ENCODE measurements at regions not wholly inside any gene's neighbourhood (a gene's known extent, or its start where the extent isn't known, plus 50 kb on each side); places are given as distances from the start of the nearest gene placed in this dataset.

DNA sequence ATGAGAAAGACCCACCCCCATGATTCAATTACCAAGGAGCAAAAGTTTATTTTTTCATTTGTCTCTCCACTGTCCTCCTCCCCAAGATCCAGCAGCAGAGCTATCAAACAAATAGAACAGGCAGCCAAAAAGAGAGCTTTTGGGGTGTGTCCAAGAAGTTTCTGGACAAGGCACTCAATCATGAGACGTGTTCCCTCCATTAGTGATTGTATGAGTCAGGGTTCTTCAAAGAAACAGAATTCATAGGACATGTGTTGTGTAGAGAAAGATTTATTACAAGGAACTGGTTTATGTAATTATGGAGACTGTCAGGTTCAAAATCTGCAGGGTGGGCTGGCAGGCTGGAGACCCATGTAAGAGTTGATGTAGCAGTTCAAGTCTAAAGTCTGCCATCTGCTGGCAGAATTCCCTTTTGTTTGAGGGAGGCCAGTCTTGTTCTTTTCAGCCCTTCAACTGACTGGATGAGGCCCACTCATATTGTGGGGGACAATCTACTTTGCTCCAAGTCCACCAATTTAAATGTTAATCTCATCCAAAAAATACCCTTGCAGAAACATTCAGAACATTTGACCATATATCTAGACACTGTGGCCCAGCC, 248.1 kb upstream of the OPRM1 start:
- no peak for DNase-seq (ENCODE audit: low spot score)

DNA sequence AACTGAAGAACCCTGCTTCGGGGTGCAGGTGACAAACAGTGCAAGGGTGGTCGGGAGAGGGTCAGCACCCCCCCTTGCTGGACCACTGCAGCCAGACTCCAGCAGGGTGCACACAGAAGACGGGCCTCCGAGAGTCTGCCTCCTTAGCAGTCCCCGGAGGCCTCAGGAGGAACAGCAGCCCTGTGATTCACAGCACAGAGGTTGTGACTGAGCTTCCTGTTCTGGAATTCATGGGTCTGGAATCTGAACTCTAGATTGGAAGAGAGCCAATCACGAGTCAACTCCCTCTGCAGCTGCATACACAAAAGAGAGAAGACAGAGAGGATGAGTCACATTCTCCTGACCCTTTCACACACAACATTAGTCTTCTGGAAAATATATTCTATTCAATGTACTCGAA, 249.0 kb upstream of the OPRM1 start:
- DNase-seq (ENCODE audit: low spot score): no peak

DNA sequence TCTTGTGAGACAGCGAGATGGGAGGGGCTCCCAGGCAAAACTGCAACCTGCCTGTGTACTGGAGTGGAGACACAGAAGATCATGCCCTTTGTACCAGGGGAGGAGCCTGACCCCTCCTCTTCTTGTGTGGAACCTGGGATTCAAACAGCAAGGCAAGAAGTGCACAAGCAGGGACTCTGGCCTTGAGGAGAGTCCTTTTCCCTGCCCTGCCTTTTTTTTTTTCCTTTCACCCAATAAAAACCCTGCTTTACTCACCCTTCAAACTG, 251.8 kb upstream of the OPRM1 start:
- DNase-seq (ENCODE audit: low spot score): no peak

DNA sequence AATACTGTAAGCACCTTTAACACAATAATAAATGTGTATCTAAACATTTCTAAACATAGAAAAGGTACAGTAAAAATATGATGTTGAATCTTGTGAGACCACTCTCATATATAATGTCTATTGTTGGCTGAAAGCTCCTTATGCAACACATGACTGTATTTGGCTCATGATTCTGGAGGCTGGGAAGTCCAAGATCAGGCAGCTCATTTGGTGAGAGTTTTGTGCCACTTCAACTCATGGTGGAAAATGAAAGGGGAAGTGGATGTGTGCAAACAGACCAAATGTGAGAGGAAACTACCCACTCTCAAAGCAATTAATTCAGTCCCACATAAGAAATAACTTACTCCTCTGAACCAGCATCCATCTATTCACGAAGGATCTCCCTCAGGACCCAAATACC, 257.7 kb upstream of the OPRM1 start:
- DNase-seq (ENCODE audit: low spot score): no peak

DNA sequence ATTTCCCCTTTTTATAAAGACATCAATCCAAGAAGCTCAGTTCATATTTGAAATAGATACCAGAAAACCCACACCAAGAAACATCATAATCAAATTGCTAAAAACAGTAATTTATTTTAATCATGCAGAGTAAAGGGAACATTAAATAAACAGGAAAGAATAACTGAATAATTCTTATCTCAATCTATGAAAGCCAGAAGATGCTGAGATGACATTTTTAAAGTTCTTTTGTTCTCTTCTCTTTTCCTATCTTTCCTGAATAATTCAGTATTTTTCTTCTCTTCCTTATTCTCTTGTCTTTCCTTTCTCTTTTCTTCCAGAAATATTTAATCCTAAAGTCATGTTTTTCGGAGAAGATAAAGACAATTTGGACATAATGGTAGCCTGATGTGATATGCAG, 259.0 kb upstream of the OPRM1 start:
- DNase-seq (ENCODE audit: low spot score): no peak

DNA sequence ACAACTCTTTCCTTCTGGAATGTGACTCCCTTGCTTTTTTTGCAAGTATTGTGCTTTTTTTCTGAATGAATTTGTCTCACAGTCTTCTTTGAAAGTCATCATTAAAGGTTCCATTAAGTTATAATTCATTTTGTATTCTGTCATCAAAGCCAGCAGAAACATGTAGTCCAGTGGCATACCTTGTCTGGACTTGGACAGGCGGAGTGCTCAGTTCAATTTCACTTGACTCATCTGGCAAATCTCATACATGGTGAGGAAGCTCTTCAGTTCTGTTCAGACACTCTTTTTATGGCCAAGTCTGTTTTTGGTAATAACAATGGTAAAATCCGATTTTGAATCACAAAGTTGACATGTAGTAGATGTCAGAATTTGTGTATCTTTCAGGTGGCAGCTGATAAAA, 260.8 kb upstream of the OPRM1 start:
- no peak for DNase-seq (ENCODE audit: low spot score)

DNA sequence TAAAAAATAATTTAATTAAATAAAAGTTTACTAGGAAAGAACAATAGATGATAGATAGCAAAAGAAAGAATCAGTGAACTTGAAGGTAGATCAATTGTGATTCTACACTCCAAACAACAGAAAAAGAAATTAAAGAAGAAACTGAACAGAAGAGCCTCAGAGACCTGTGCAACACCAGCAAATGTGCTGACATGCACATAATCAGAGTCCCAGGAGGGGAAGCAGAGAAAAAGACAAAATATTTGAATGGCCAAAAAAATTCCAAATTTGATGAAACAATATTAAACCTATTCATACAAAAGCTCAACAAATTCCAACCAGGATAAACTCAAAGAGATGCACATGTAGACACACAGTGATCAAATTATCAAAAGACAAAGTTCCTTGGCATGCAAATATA, 267.5 kb upstream of the OPRM1 start:
- no peak for DNase-seq (ENCODE audit: low spot score)

DNA sequence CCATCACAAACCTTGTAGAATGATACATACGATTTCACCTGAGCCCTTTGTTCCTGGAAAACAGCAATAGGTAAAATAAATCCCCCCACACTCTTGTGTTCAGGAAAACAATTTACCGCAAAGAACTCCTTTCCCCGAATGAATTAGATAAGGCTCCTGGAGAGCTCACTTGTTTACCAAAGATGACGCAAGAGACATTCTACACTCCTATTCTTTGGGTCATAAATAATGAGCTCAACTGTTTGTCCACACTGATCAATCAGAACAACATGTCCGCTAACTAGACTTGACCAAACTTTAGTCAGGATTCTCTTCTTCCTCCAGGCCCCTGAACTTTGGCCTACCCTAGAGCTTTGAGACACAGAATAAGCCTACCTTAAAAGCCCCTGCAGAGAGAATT, 271.9 kb upstream of the OPRM1 start:
- DNase-seq (ENCODE audit: low spot score): no peak

DNA sequence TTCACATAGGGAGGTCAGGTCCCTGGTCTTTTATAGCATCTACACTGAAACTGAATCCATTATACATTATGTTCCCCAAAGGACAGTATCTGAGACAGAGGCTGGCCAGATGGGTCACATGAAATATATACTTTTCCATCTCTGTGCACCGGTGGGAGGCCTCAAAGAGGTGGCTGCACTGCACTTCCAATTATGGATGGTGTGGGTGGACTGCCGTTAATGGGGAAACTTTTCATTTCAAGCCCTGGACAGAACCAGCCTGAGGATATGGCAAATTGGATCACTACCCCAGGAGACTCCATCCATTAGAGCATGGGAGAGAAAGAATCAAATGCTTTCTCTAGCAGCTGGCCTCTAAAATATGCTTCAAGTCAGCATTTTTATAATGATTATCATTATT, 280.5 kb upstream of the OPRM1 start:
- DNase-seq (ENCODE audit: low spot score): no peak

DNA sequence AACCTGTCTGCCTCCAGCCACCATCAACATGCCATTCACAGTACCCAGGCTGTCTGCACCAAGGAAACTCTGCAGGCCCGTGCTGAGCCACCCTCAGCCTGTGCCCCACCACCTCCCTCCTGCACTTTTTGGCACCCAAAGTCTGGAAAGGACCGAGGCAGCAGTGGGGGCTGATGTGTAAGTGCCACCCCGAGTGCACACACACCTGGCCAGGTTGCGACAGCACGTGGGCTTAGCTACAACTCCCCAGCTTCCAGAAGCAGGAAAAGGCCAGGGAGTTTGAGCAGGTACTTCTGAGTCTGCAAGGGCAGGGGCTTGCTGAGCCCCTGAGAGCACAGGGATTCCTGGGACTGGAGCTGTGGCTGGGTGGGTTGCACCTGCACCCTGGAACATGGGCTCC, 303.3 kb upstream of the OPRM1 start:
- no peak for DNase-seq (ENCODE audit: low spot score)

DNA sequence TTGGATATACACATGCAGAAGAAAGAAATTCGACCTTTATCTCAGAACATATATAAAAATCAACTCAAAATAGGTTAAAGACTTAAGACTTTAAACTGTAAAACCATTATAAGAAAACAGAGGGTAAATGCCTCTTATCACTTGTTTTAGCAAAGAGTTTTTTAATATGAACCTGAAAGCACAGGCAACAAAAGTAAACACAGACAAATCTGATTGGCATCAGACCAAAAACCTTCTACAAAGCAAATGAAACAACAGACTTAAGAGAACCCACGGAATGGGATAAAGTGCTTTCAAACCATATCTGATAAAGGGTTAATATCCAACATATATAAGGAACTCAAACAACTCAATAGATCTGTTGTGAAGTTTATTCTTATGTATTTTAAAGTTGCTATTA, 309.9 kb upstream of the OPRM1 start:
- DNase-seq (ENCODE audit: low spot score): no peak

DNA sequence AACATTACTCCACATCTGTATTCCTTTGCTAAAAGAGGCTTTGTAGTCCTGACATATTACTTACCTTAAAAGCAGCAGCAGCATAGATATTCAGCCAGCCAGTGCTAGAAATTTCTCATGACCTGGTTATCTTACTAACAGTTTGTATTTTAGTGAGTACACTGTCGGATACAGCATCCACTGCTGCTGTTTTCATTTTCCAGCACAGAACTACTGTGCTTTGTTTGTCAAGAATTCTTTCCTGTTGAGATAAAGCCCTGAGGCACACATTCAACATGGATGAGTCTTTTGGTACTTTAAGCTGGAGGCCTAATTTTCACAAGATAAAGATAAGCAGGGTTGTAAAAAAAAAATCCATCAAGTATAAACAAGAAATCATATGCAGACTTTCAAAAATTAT, 311.2 kb upstream of the OPRM1 start:
- no peak for DNase-seq (ENCODE audit: low spot score)

DNA sequence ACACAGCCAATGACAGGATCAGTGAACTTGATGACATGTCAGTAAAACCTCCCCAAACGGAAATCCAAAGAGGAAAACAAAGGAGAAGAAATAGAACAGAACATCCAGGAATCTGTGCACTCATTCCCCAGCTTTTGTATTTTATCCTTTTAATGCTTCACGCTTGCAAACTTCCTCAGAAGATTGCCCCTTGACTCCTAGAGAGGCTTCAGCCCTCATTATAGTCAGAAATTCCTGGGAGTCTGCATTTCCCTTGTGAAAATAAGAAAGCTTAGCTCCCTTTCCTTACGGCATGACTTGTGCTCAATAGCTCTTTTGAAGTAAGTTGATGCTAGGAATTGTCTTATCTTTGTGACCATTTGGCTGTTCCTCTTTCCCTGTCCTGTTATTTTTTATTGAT, 313.6 kb upstream of the OPRM1 start:
- DNase-seq (ENCODE audit: low spot score): no peak

DNA sequence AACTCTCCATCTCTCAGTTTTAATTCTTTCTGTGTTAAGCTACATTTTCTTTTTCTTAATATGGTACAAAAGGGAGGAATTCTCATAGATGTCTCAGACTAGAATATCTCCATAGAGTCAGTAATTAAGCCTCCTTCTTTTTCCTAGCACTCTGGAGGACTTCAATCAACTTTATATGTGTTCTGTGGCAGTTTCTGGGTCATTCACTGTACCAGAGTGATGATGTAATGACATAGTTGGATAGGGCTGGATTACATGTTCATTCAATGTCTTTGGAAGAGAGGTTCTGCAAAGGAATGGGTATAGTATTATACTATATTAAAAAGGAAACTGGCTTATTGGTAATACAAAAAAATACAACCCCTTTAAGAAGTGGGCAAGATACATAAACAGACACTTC, 318.3 kb upstream of the OPRM1 start:
- DNase-seq (ENCODE audit: low spot score): no peak

DNA sequence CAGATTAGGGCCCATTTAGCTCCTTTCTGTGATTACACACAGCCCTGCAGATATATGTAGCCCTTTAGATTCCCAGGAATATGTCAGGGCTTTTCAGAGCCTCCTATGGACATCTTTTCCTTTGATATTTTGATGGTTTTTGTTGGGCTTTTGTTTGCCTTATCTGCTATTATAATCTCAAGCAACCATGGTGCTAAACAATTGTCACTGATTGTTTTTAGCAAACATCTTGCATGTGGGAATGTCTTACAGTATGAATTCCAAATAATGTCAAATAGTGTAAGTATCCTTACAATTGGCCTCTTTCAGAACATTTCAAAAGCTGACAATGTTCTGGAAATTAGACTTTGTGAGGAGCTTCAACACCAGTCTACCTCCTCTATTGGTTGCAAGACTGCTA, 333.6 kb upstream of the OPRM1 start:
- DNase-seq (ENCODE audit: low spot score): no peak

DNA sequence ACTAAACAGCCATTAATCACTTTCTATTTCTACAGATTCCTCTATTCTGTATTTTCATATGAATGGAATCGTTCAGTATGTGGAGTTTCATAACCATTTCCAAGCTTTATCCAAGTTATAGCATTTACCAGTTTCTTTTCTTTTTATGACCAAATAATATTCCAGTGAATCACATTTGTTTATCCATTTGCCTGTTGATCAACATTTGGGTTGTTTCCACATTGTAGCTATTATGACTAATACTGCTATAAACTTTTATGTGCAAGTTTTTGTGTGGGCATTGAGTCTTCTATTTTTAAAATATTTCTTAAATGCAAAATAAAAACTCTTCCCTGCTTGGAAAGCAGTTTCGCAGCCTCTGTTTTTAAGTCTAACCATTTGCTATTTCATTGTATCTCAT, 336.4 kb upstream of the OPRM1 start:
- no peak for DNase-seq (ENCODE audit: low spot score)

DNA sequence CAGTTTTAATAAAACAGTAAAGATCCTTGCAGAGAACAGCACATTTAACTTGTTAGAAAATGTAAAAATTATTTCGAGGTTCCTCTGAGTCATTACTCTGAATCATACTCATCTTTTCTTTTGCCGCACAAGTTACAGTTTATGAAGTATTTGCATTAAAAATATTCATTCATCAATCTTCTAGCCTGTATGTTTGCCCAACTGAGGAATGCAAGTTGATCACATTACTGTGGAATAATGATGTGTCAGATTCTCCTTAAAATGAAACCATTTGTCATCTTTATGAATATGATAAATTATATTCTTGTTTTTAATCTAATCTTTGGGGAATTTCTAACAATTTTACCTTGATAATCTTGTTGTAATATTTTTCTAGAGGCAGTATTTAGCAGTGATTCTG, 340.4 kb upstream of the OPRM1 start:
- DNase-seq (ENCODE audit: low spot score): no peak

DNA sequence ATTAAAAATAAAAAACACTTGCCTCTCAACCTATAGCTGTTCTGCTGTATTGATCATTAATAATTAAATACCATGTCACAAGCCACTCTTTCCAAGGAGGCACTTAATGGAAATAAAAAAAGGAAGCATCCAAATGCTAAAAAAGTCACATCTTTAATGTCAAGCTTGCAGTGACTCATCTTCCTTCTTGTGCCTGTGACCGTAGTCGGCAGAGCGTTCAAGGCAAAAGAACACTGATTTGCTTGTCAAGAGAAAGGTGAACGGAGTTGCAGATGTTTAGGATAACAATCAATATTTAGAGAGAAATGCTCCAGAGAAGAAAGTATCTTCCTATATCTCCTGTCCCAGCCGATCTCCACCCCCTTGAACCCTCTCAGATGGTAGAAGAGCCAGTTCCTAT, 341.0 kb upstream of the OPRM1 start:
- no peak for DNase-seq (ENCODE audit: low spot score)

DNA sequence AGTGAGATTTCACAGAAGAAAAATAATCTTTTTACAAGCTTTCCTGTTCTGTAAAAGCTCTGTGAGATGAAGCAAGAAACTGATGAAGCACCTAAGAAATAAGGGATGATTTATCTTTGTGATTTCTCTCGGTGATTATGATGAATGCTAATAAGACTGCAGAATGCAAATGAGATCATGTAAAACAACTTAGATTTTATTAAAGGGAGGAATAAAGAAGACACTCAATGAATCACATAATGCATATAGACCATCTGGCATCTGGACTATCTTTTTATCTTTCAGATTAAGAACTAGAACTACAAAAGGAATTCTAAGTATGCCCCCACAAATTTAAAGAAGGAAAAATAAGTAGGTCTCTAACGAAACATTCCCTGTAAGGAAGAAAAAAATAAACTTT, 361.5 kb upstream of the OPRM1 start:
- no peak for DNase-seq (ENCODE audit: low spot score)

DNA sequence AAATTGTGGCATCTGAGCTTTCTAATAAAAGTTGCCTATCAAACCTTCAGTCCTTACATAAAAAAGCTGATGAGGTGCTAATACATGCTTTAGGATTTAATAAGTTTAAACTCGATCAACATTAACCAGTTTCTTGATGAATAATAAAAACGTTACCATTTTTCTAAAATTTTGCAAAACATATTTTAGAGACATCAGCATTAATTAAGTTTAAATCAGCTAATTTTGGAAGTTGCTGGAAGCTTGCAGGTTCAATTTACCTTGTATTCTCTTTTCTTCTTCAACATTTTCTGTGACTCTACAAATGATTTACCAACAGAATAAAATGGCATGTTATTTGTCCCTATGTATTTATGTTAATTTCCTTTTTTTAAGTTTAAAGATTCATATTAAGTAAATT, 365.3 kb upstream of the OPRM1 start:
- no peak for DNase-seq (ENCODE audit: low spot score)

DNA sequence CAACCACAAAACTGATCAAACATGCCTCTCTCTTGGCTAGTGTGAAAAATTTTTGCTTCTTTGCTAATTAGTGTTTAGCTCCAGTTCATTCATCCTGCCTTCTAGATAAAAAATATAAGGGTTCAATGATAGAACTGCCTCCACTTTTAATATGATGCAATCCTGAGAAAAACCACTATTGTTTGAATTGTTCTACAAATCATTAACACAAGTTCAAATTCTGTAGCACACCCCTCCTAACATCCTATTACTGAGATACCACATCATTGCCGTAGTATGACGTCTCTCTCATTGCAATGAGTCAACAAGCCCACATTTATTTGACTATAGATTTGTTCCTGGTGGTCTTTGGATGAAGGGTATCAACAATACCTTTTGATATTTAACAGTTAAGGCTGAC, 365.8 kb upstream of the OPRM1 start:
- DNase-seq (ENCODE audit: low spot score): no peak

DNA sequence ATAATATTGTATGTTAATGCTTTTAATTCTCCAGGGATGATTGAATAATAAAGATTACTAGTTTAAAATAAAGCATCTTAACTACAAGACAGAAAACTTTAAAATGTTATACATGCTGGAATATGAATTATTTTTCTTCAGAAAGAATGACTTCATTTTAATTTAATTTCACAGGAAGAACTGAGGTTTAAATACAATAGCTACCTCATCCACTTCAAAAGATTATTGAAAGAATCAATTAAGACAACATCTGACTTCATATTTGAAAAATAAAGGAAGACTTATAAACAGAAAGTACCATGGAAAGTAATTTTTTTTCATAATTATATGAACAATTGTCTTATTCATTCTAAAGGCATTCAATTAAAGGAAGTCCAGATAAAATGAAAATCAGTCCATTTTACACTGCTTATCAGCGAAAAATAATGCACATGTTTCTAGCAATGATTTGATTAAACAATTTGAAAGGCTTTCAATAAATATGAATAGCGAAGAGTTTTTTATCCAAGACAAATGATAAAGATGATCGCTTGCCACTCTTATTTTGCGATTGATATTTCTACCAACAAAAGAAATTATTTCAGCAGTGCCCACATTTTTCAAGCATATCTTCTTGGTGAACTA, 368.5 kb upstream of the OPRM1 start:
- DNase-seq (ENCODE audit: low spot score): no peak

DNA sequence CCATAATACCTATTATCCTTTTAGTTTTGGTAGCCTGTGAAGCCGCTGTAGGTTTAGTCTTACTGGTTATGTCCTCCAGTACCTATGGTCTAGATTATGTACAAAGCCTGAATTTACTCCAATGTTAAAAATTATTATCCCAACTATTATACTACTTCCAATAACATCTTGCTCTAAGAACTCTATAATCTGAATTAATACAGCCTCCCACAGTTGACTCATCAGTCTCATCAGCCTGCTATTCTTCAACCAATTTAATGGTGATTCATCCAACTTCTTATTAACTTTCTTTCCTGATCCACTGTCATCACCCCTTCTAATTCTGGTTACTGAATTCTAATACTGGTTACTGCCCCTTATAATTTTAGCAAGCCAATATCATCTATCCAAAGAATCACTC, 370.3 kb upstream of the OPRM1 start:
- DNase-seq (ENCODE audit: low spot score): no peak

DNA sequence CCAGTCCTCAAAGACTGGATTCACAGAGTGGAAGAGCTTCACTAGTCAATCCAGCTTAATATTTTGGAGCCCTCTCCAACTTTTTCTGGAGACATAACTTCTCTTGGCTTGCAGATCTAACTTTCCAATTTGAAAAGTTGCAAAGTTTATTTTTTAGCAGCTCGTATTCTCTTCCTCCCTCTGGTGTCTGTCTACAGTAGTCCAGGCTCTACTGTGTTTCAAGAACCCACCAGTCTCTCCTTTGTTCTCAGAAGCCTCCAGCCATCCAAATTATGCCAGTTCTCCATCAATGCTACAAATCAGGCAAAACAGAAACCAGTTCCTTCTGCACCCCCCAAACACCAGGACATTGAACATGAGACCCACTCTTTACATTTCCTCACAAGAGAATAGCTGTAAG, 376.1 kb upstream of the OPRM1 start:
- no peak for DNase-seq (ENCODE audit: low spot score)

All from mesenteric fat pad (tissue), 1 donor.